C4-2B (cell line): ENCODE measurements at regions not wholly inside any gene's neighbourhood (a gene's known extent, or its start where the extent isn't known, plus 50 kb on each side); places are given as distances from the start of the nearest gene placed in this dataset.

ENCODE experiments used
- CTCF ChIP-seq: fragments of 450-650 bp; conservative IDR thresholded peaks from 2 replicates; pipeline ENCODE4 v1.5.1; 2017; ENCODE audit warnings: mild to moderate bottlenecking
- ZFX ChIP-seq: fragments of 450-650 bp; IDR thresholded peaks from 2 replicates; pipeline ENCODE4 v1.6.1; 2017

GRCh38 chr2:58503918-58504317 is 262.8 kb upstream of the FANCL start:
- no peak for TF ChIP-seq CTCF
- TF ChIP-seq ZFX: no peak
